ENCODE measurements at regions not wholly inside any gene's neighbourhood (a gene's known extent, or its start where the extent isn't known, plus 50 kb on each side); places are given as distances from the start of the nearest gene placed in this dataset.

GRCh38 chr2:122447237-122447636, 691.8 kb downstream of the TSN start:
- POLR2A ChIA-PET: no interaction called here
- CTCF ChIA-PET: interaction anchor here (0.7 kb wide), 1 partner anchor 648 kb away, joined by 5 read pairs; no protein-coding TSS in a partner anchor
- TF ChIP-seq ZNF26 (tag by site-specific recombination; IDR thresholded peaks at IDR 0.05) (no peak), ZNF398 (tag by site-specific recombination; IDR thresholded peaks at IDR 0.05) (no peak), ZNF549 (tag by site-specific recombination; IDR thresholded peaks at IDR 0.05) (no peak), ZNF626 (tag by site-specific recombination; IDR thresholded peaks at IDR 0.05) (no peak), ZNF214 (tag by site-specific recombination; IDR thresholded peaks at IDR 0.05; ENCODE audit: borderline replicate concordance) (no peak), ZNF670 (tag by site-specific recombination; IDR thresholded peaks at IDR 0.05; ENCODE audit: low read depth) (no peak), ZFHX2 (tag by site-specific recombination; conservative IDR thresholded peaks at IDR 0.05) (no peak), SETDB1 (IDR thresholded peaks at IDR 0.05; ENCODE audit: insufficient read length, low read length) (peak; percentile 42)

GRCh38 chr2:122451040-122451439, 695.6 kb downstream of the TSN start:
- ChIA-PET CTCF (interaction anchor here (0.6 to 1.9 kb wide), 3 partner anchors 12 to 477 kb away, joined by 5 read pairs; no protein-coding TSS in a partner anchor), POLR2A (no interaction called here)
- no peak overlapping the region for H3K4me3 ChIP-seq (ENCODE audit: low read depth, low read length)
- no peaks in the 10 kb centered on the region for H3K36me3 ChIP-seq (ENCODE audit: control insufficient read depth in 2 of 2, insufficient read depth in 1 of 2, low read length in 2 of 2)
- H3K27ac ChIP-seq (ENCODE audit: extremely low read depth, low read depth, low read length): no peak overlapping the region
- H3K4me1 ChIP-seq (ENCODE audit: control insufficient read depth, insufficient read depth, low read length): no peaks in the 10 kb centered on the region
- TF ChIP-seq TRIM28 (IDR thresholded peaks at IDR 0.05; ENCODE audit: borderline replicate concordance, low read length) (peak; percentile 87; the same call in 1 of the 2 replicates), ZBTB26 (tag by site-specific recombination; optimal IDR thresholded peaks at IDR 0.05) (no peak), ZNF654 (tag by site-specific recombination; IDR thresholded peaks at IDR 0.05; ENCODE audit: low read depth) (peak; percentile 34; the same call in 1 of the 2 replicates), SETDB1 (IDR thresholded peaks at IDR 0.05; ENCODE audit: insufficient read length, low read length) (peak; percentile 79)
- no peaks in the 10 kb centered on the region for H3K9me3 ChIP-seq (ENCODE audit: control insufficient read depth, insufficient read depth, low read depth, low read length)

More at GRCh38 chr2:122447237-122447636, 691.8 kb downstream of the TSN start:
- Histone ChIP-seq H3K4me1 (ENCODE audit: control insufficient read depth, insufficient read depth, low read length) (no peaks in the 10 kb centered on the region), H3K27ac (ENCODE audit: extremely low read depth, low read depth, low read length) (no peak overlapping the region), H3K36me3 (ENCODE audit: control insufficient read depth in 2 of 2, insufficient read depth in 1 of 2, low read length in 2 of 2) (no peaks in the 10 kb centered on the region), H3K9me3 (ENCODE audit: control insufficient read depth, insufficient read depth, low read depth, low read length) (no peaks in the 10 kb centered on the region), H3K4me3 (ENCODE audit: low read depth, low read length) (no peak overlapping the region)

- Histone ChIP-seq H3K27ac (ENCODE audit: extremely low read depth, low read depth, low read length) (no peak overlapping the region), H3K4me1 (ENCODE audit: control insufficient read depth, insufficient read depth, low read length) (no peaks in the 10 kb centered on the region), H3K4me3 (ENCODE audit: low read depth, low read length) (no peak overlapping the region), H3K36me3 (ENCODE audit: control insufficient read depth in 2 of 2, insufficient read depth in 1 of 2, low read length in 2 of 2) (no peaks in the 10 kb centered on the region), H3K9me3 (ENCODE audit: control insufficient read depth, insufficient read depth, low read depth, low read length) (no peaks in the 10 kb centered on the region)
- ChIA-PET CTCF (interaction anchor here (0.6 to 1.9 kb wide), 4 partner anchors 12 to 478 kb away, joined by 5 read pairs; no protein-coding TSS in a partner anchor), POLR2A (no interaction called here)
- TF ChIP-seq ZFP37 (tag by site-specific recombination; IDR thresholded peaks at IDR 0.05) (no peak), ZNF76 (tag by site-specific recombination; IDR thresholded peaks at IDR 0.05; ENCODE audit: borderline replicate concordance, low read depth) (no peak), ZSCAN16 (tag by site-specific recombination; IDR thresholded peaks at IDR 0.05) (no peak), ZFP3 (tag by site-specific recombination; IDR thresholded peaks at IDR 0.05; ENCODE audit: low read depth) (no peak), SETDB1 (IDR thresholded peaks at IDR 0.05; ENCODE audit: insufficient read length, low read length) (no peak), ZBTB44 (tag by site-specific recombination; IDR thresholded peaks at IDR 0.05) (no peak), ZNF645 (tag by site-specific recombination; IDR thresholded peaks at IDR 0.05) (no peak), HOXD13 (CRISPR knock-in tag; IDR thresholded peaks at IDR 0.05; ENCODE audit: borderline replicate concordance) (no peak), ZSCAN4 (tag by site-specific recombination; IDR thresholded peaks at IDR 0.05) (no peak), ZNF555 (tag by site-specific recombination; conservative IDR thresholded peaks at IDR 0.05) (no peak)
These were observed 696.2 kb downstream of the TSN start for GRCh38 chr2:122451697-122452096.
